IMR-90 (cell line): ENCODE measurements at regions not wholly inside any gene's neighbourhood (a gene's known extent, or its start where the extent isn't known, plus 50 kb on each side); places are given as distances from the start of the nearest gene placed in this dataset.

Experiments
- ATAC-seq: fragments of 200-7000 bp; cut with Tn5 transposase; 2 replicates; pipeline ENCODE4 v1.9.1; 2020; ENCODE audit warnings: low read depth, mild to moderate bottlenecking, moderate library complexity
- BruUV-seq: library from RNA; stranded (reverse); fragments of 400-500 nt; replicated peaks from 2 replicates; lab custom pipeline; 2021; lab: Mats Ljungman, UMichigan
- CTCF ChIA-PET: fragments of 300-600 bp; formaldehyde crosslinking; extraction: SDS; loops from one replicate; lab custom pipeline; 2021; ENCODE audit warnings: antibody characterized with exemption; lab: Yijun Ruan, JAX
- POLR2A ChIA-PET: fragments of 300-600 bp; sonication (Branson Sonifier 250); formaldehyde crosslinking; loops from one replicate; lab custom pipeline; 2022; ENCODE audit warnings: antibody characterized with exemption; ENCODE audit not compliant: unreplicated experiment; lab: Charles Lee
- DNase-seq: peaks from one replicate; pipeline ENCODE4 v3.0.0; 2013
- H2AFZ ChIP-seq: replicated peaks from 2 replicates; pipeline ENCODE3; 2013; ENCODE audit warnings: low read length, mild to moderate bottlenecking; ENCODE audit not compliant: poor library complexity
- H2AK5ac ChIP-seq: 2 replicates; pipeline ENCODE4 v1.6.1; 2013; ENCODE audit warnings: low read depth, low read length, inconsistent platforms
- H2AK9ac ChIP-seq: replicated peaks from 2 replicates; pipeline ENCODE3; 2013; ENCODE audit warnings: mild to moderate bottlenecking, low read depth, low read length, moderate library complexity; ENCODE audit not compliant: poor library complexity
- H2BK120ac ChIP-seq: 2 replicates; pipeline ENCODE4 v1.6.1; 2013; ENCODE audit warnings: low read depth, low read length, inconsistent platforms
- H2BK15ac ChIP-seq: 3 replicates; pipeline ENCODE4 v1.6.1; 2013; ENCODE audit warnings: low read depth, low read length, inconsistent platforms
- H2BK20ac ChIP-seq: 2 replicates; pipeline ENCODE4 v1.6.1; 2013; ENCODE audit warnings: low read depth, mild to moderate bottlenecking, inconsistent platforms, low read length, moderate library complexity
- H2BK5ac ChIP-seq: 2 replicates; pipeline ENCODE4 v1.6.1; 2013; ENCODE audit warnings: mild to moderate bottlenecking, low read depth, low read length, inconsistent platforms; ENCODE audit not compliant: poor library complexity, severe bottlenecking
- H3K14ac ChIP-seq: replicated peaks from 2 replicates; pipeline ENCODE4 v1.6.1; 2013; ENCODE audit warnings: low read depth, low read length, inconsistent platforms
- H3K18ac ChIP-seq: 2 replicates; pipeline ENCODE4 v1.6.1; 2013; ENCODE audit warnings: low read depth, low read length, control low read depth
- H3K23ac ChIP-seq: 2 replicates; pipeline ENCODE4 v1.6.1; 2013; ENCODE audit warnings: low read depth, low read length, inconsistent platforms
- H3K27ac ChIP-seq: 2 replicates; pipeline ENCODE4 v1.5.1; 2013; ENCODE audit warnings: mild to moderate bottlenecking, control low read depth, low read length; ENCODE audit not compliant: insufficient read depth
- H3K27me3 ChIP-seq: 2 replicates; pipeline ENCODE4 v1.6.1; 2013; ENCODE audit warnings: low read length; ENCODE audit not compliant: control insufficient read depth, insufficient read depth
- H3K36me3 ChIP-seq: 2 replicates; pipeline ENCODE4 v1.6.1; 2013; ENCODE audit warnings: low read length, mixed read lengths; ENCODE audit not compliant: control insufficient read depth, insufficient read depth
- H3K4ac ChIP-seq: 2 replicates; pipeline ENCODE4 v1.6.1; 2013; ENCODE audit warnings: low read depth, low read length, inconsistent platforms
- H3K4me1 ChIP-seq: 2 replicates; pipeline ENCODE4 v1.6.1; 2013; ENCODE audit warnings: low read length, mixed read lengths; ENCODE audit not compliant: control insufficient read depth, insufficient read depth
- H3K4me2 ChIP-seq: 2 replicates; pipeline ENCODE4 v1.6.1; 2013; ENCODE audit warnings: low read depth, mild to moderate bottlenecking, control low read depth, low read length, moderate library complexity
- H3K4me3 ChIP-seq: 2 replicates; pipeline ENCODE4 v1.5.1; 2013; ENCODE audit warnings: low read depth, mild to moderate bottlenecking, control low read depth, low read length, moderate library complexity; ENCODE audit not compliant: insufficient read depth
- H3K56ac ChIP-seq: 2 replicates; pipeline ENCODE4 v1.6.1; 2013; ENCODE audit warnings: low read length, inconsistent platforms; ENCODE audit not compliant: insufficient read depth; ENCODE audit errors: extremely low read depth
- H3K79me1 ChIP-seq, 2 experiments: 2 replicates each; pipeline ENCODE4 v1.6.1; 2013; ENCODE audit warnings: low read length in 2 of 2, inconsistent platforms in 1 of 2, low read depth in 1 of 2
- H3K9ac ChIP-seq: 2 replicates; pipeline ENCODE4 v1.6.1; 2013; ENCODE audit warnings: low read depth, low read length, control low read depth
- H3K9me1 ChIP-seq: 2 replicates; pipeline ENCODE4 v1.6.1; 2013; ENCODE audit warnings: low read length, inconsistent platforms; ENCODE audit not compliant: insufficient read depth
- H3K9me3 ChIP-seq: 2 replicates; pipeline ENCODE4 v1.6.1; 2013; ENCODE audit warnings: low read length; ENCODE audit not compliant: control insufficient read depth, insufficient read depth
- H4K20me1 ChIP-seq: 2 replicates; pipeline ENCODE4 v1.6.1; 2013; ENCODE audit warnings: low read length, inconsistent platforms; ENCODE audit not compliant: insufficient read depth
- H4K5ac ChIP-seq: 2 replicates; pipeline ENCODE4 v1.6.1; 2013; ENCODE audit warnings: mild to moderate bottlenecking, low read depth, low read length, control low read depth
- H4K8ac ChIP-seq, 2 experiments: 2 replicates each; pipeline ENCODE4 v1.6.1; 2013; ENCODE audit warnings: low read depth in 2 of 2, low read length in 2 of 2, control low read depth in 1 of 2, inconsistent platforms in 1 of 2
- H4K91ac ChIP-seq: 2 replicates; pipeline ENCODE4 v1.6.1; 2013; ENCODE audit warnings: low read depth, low read length, inconsistent platforms; ENCODE audit not compliant: insufficient read depth
- CHD1 ChIP-seq: IDR thresholded peaks from 2 replicates; pipeline ENCODE4 v1.6.1; 2012; ENCODE audit warnings: low read depth, low read length, improper control_type of control experiment
- FOS ChIP-seq: fragments of 150-350 bp; IDR thresholded peaks from 2 replicates; pipeline ENCODE4 v1.6.1; 2016; ENCODE audit warnings: low read depth, low read length
- MAFK ChIP-seq: IDR thresholded peaks from 2 replicates; pipeline ENCODE4 v1.6.1; 2012; ENCODE audit warnings: low read depth, low read length, improper control_type of control experiment
- MAZ ChIP-seq: IDR thresholded peaks from 2 replicates; pipeline ENCODE4 v1.6.1; 2012; ENCODE audit warnings: low read depth, mild to moderate bottlenecking, low read length, improper control_type of control experiment, moderate library complexity, borderline replicate concordance
- RCOR1 ChIP-seq: IDR thresholded peaks from 2 replicates; pipeline ENCODE4 v1.6.1; 2012; ENCODE audit warnings: mild to moderate bottlenecking, low read length, improper control_type of control experiment; ENCODE audit not compliant: insufficient replicate concordance
- RFX5 ChIP-seq: IDR thresholded peaks from 2 replicates; pipeline ENCODE4 v1.8.0; 2012; ENCODE audit warnings: low read depth, mild to moderate bottlenecking, low read length, moderate library complexity
- WGBS, 2 experiments: methylation state at CpG; one replicate each; pipeline versions ENCODE4 v1.1.5 to v1.1.7; 2013; ENCODE audit warnings: missing lambda C conversion rate in 2 of 2; ENCODE audit not compliant: insufficient read length in 1 of 2; ENCODE audit errors: extremely low coverage in 2 of 2; 5-methylcytosine and 5-hydroxymethylcytosine counted together
- dilution Hi-C: fragments of 300-500 bp; cut with HindIII; formaldehyde crosslinking; loops from one replicate; pipeline ENCODE4 v1.14.3; 2018; ENCODE audit warnings: low sequenced_read_pairs; ENCODE audit not compliant: unreplicated experiment
- in situ Hi-C: fragments of 300-500 bp; cut with MboI; formaldehyde crosslinking; loops from 3 replicates; pipeline ENCODE4 v1.14.3; 2019; ENCODE audit warnings: low sequenced_read_pairs, inconsistent platforms, mixed read lengths
- intact Hi-C: fragments of 100-400 bp; cut with micrococcal nuclease; formaldehyde crosslinking; loops from 2 replicates; pipeline ENCODE4 v1.10.0; 2022
- TF ChIP-seq, protein P1 (sequence below): fragments of 150-350 bp; IDR thresholded peaks from 2 replicates; pipeline ENCODE4 v1.6.1; 2016; ENCODE audit warnings: low read depth, mild to moderate bottlenecking, low read length, moderate library complexity, borderline replicate concordance

GRCh38 chr5:5671823-5672222 lies 249.3 kb downstream of the ICE1 start:
- no CpG with 5 or more reads among the region's 1 CpG for WGBS, 2 experiments
- Histone ChIP-seq H2BK120ac (no peak overlapping the region), H3K36me3 (no peaks in the 10 kb centered on the region), H3K27ac (no peak overlapping the region), H2AK9ac (no peak overlapping the region), H3K4me3 (no peak overlapping the region), H3K18ac (no peak overlapping the region), H3K23ac (no peak overlapping the region), H4K5ac (no peak overlapping the region), H3K27me3 (no peaks in the 10 kb centered on the region), H4K8ac (no peak overlapping the region), H2AK5ac (no peak overlapping the region), H2BK15ac (no peak overlapping the region), H3K9me1 (no peaks in the 10 kb centered on the region), H3K4ac (no peak overlapping the region), H3K79me1 (no peaks in the 10 kb centered on the region), H2BK5ac (no peak overlapping the region), H3K14ac (no peak overlapping the region), H3K9ac (no peak overlapping the region), H3K4me2 (no peak overlapping the region), H3K56ac (no peak overlapping the region), H3K4me1 (no peaks in the 10 kb centered on the region), H4K91ac (no peak overlapping the region), H4K20me1 (no peaks in the 10 kb centered on the region), H2AFZ (no peak overlapping the region), H3K9me3 (peaks cover 16% of the 10 kb centered on the region), H2BK20ac (no peak overlapping the region)
- TF ChIP-seq FOS (no peak), RCOR1 (no peak), CHD1 (no peak), MAZ (no peak), MAFK (no peak), RFX5 (no peak)
- TF ChIP-seq, protein P1, sequence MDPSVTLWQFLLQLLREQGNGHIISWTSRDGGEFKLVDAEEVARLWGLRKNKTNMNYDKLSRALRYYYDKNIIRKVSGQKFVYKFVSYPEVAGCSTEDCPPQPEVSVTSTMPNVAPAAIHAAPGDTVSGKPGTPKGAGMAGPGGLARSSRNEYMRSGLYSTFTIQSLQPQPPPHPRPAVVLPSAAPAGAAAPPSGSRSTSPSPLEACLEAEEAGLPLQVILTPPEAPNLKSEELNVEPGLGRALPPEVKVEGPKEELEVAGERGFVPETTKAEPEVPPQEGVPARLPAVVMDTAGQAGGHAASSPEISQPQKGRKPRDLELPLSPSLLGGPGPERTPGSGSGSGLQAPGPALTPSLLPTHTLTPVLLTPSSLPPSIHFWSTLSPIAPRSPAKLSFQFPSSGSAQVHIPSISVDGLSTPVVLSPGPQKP, result no peak
- CTCF ChIA-PET, result no interaction called here
- POLR2A ChIA-PET, result no interaction called here
- in situ Hi-C loops, result no loop called here
- DNase-seq, result no peak
- ATAC-seq, result no peak
- no TSS peak for BruUV-seq
- dilution Hi-C loops, result no loop called here
- intact Hi-C loops, result no loop called here
